22Rv1 (cell line): ENCODE measurements at regions not wholly inside any gene's neighbourhood (a gene's known extent, or its start where the extent isn't known, plus 50 kb on each side); places are given as distances from the start of the nearest gene placed in this dataset.

Source experiments
- CTCF ChIP-seq: fragments of 450-650 bp; IDR thresholded peaks from 2 replicates; pipeline ENCODE4 v1.5.1; 2017; ENCODE audit warnings: mild to moderate bottlenecking
- ZFX ChIP-seq: fragments of 450-650 bp; IDR thresholded peaks from 2 replicates; pipeline ENCODE4 v1.6.1; 2017; ENCODE audit warnings: antibody characterized with exemption, borderline replicate concordance

DNA sequence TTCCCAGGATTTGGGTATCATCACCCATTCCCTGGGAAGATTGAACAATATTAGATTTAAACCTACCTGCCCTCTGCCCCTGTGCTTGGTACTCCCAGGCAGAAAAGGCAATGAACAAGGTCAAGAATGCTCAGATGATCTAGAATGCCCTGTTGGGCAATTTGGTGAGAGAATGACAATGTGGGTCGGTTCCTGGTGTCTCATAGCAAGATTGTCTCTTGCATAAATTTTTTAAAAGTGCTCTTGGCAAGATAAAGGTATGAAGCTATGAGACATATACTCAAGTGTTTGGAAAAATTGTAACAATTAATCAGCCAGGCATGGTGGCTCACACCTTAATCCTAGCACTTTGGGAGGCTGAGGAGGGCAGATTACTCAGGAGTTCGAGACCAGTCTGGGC is 86.0 kb upstream of the OTX2 start:
- TF ChIP-seq CTCF (no peak), ZFX (no peak)
